H1 (cell line): ENCODE measurements at regions not wholly inside any gene's neighbourhood (a gene's known extent, or its start where the extent isn't known, plus 50 kb on each side); places are given as distances from the start of the nearest gene placed in this dataset.

Source experiments
- CTCF ChIA-PET: fragments of 300-600 bp; sonication (Branson Sonifier 250); formaldehyde crosslinking; loops from one replicate; lab custom pipeline; 2021; ENCODE audit not compliant: partially characterized antibody; lab: Charles Lee
- POLR2A ChIA-PET: fragments of 300-600 bp; sonication (Branson Sonifier 250); formaldehyde crosslinking; loops from one replicate; lab custom pipeline; 2021; ENCODE audit warnings: inconsistent platforms; ENCODE audit not compliant: partially characterized antibody; lab: Charles Lee
- DNase-seq, 2 experiments: peaks; one replicate each; pipeline versions ENCODE4 v3.0.0 to v3.0.0-alpha.2; 2010 to 2022; ENCODE audit warnings: low spot score in 2 of 2, low read depth in 1 of 2, mixed read lengths in 1 of 2
- FAIRE-seq: peaks from 2 replicates; lab custom pipeline; 2011; peaks lifted over from hg19 to GRCh38; lab: Jason Lieb, UNC
- H2AFZ ChIP-seq: 2 replicates; pipeline ENCODE4 v1.8.1; 2012; ENCODE audit warnings: low read length, inconsistent platforms
- H2AK5ac ChIP-seq: 2 replicates; pipeline ENCODE4 v1.6.1; 2013; ENCODE audit warnings: low read depth, low read length
- H2BK120ac ChIP-seq: replicated peaks from 2 replicates; pipeline ENCODE3; 2013; ENCODE audit warnings: low read depth, low read length, inconsistent platforms
- H2BK12ac ChIP-seq: 2 replicates; pipeline ENCODE4 v1.6.1; 2013; ENCODE audit warnings: low read depth, low read length
- H2BK15ac ChIP-seq: 2 replicates; pipeline ENCODE4 v1.6.1; 2013; ENCODE audit warnings: low read length
- H2BK20ac ChIP-seq: 2 replicates; pipeline ENCODE4 v1.6.1; 2013; ENCODE audit warnings: low read length
- H2BK5ac ChIP-seq: 2 replicates; pipeline ENCODE4 v1.6.1; 2013; ENCODE audit warnings: low read depth, low read length
- H3K14ac ChIP-seq: 2 replicates; pipeline ENCODE4 v1.6.1; 2013; ENCODE audit warnings: inconsistent platforms; ENCODE audit not compliant: insufficient read length
- H3K18ac ChIP-seq: 2 replicates; pipeline ENCODE4 v1.6.1; 2013; ENCODE audit warnings: low read length; ENCODE audit errors: extremely low read depth
- H3K23ac ChIP-seq: 2 replicates; pipeline ENCODE4 v1.6.1; 2013; ENCODE audit warnings: inconsistent platforms; ENCODE audit not compliant: insufficient read length
- H3K23me2 ChIP-seq: 2 replicates; pipeline ENCODE4 v1.6.1; 2013; ENCODE audit warnings: low read depth, low read length
- H3K27ac ChIP-seq: 2 replicates; pipeline ENCODE4 v1.6.1; 2011; ENCODE audit warnings: low read depth, low read length, inconsistent platforms
- H3K27me3 ChIP-seq, 4 experiments: replicated peaks in 1 of 4; 1 replicate in 1 of 4; 2 replicates in 3 of 4; pipeline versions ENCODE4 v1.6.1 to v1.8.1; 2011 to 2013; ENCODE audit warnings: low read length in 3 of 4, mild to moderate bottlenecking in 3 of 4, inconsistent platforms in 2 of 4, mixed read lengths in 2 of 4, moderate library complexity in 1 of 4; ENCODE audit not compliant: control insufficient read depth in 3 of 4, insufficient read depth in 3 of 4; ENCODE audit errors: extremely low read depth in 1 of 4
- H3K36me3 ChIP-seq, 4 experiments: 2 replicates each; pipeline versions ENCODE4 v1.6.1 to v1.8.1; 2011 to 2013; ENCODE audit warnings: mild to moderate bottlenecking in 4 of 4, low read length in 3 of 4, moderate library complexity in 2 of 4, control low read depth in 1 of 4, inconsistent platforms in 1 of 4; ENCODE audit not compliant: insufficient read depth in 4 of 4, control insufficient read depth in 2 of 4
- H3K4ac ChIP-seq: replicated peaks from 2 replicates; pipeline ENCODE3; 2013; ENCODE audit warnings: low read length, low read depth, mixed read lengths, inconsistent platforms; ENCODE audit not compliant: insufficient read length
- H3K4me1 ChIP-seq, 4 experiments: replicated peaks in 1 of 4; 1 replicate in 1 of 4; 2 replicates in 3 of 4; pipeline versions ENCODE4 v1.6.1 to v1.8.1; 2011 to 2013; ENCODE audit warnings: low read length in 3 of 4, inconsistent platforms in 2 of 4, mixed read lengths in 1 of 4; ENCODE audit not compliant: insufficient read depth in 4 of 4, control insufficient read depth in 3 of 4
- H3K4me2 ChIP-seq, 2 experiments: 2 replicates each; pipeline versions ENCODE4 v1.6.1 to v1.8.1; 2011 to 2013; ENCODE audit warnings: low read depth in 2 of 2, low read length in 2 of 2, control low read depth in 1 of 2, inconsistent platforms in 1 of 2, mild to moderate bottlenecking in 1 of 2; ENCODE audit not compliant: insufficient read depth in 1 of 2
- H3K4me3 ChIP-seq, 4 experiments: fragments of 200-600, 300-600 bp in 1 of 4; sonication (generic), shearing (Covaris generic), sonication (Bioruptor Twin) in 1 of 4; 2 replicates each; pipeline versions ENCODE4 v1.5.1 to v1.8.1; 2011 to 2016; ENCODE audit warnings: low read length in 4 of 4, low read depth in 3 of 4, control low read depth in 2 of 4, inconsistent platforms in 2 of 4, mild to moderate bottlenecking in 2 of 4, mixed read lengths in 1 of 4, moderate library complexity in 1 of 4; ENCODE audit not compliant: insufficient read depth in 2 of 4; ENCODE audit errors: extremely low read depth in 1 of 4
- H3K56ac ChIP-seq: replicated peaks from 2 replicates; pipeline ENCODE3; 2013; ENCODE audit warnings: low read depth, mild to moderate bottlenecking, mixed read lengths, low read length, inconsistent platforms; ENCODE audit not compliant: insufficient read length
- H3K79me1 ChIP-seq: 2 replicates; pipeline ENCODE4 v1.6.1; 2013; ENCODE audit warnings: low read depth, low read length, control low read depth
- H3K79me2 ChIP-seq, 2 experiments: 2 replicates each; pipeline versions ENCODE4 v1.6.1 to v1.8.1; 2012 to 2013; ENCODE audit warnings: low read length in 2 of 2, mild to moderate bottlenecking in 2 of 2, inconsistent platforms in 1 of 2; ENCODE audit not compliant: insufficient read depth in 2 of 2, control insufficient read depth in 1 of 2
- H3K9ac ChIP-seq, 4 experiments: replicated peaks in 1 of 4; 1 replicate in 1 of 4; 2 replicates in 3 of 4; pipeline versions ENCODE4 v1.6.1 to v1.8.1; 2011 to 2013; ENCODE audit warnings: low read depth in 3 of 4, low read length in 3 of 4, control low read depth in 2 of 4, mild to moderate bottlenecking in 2 of 4, moderate library complexity in 2 of 4, inconsistent platforms in 1 of 4; ENCODE audit errors: extremely low read depth in 1 of 4
- H3K9me3 ChIP-seq, 2 experiments: 2 replicates each; pipeline versions ENCODE4 v1.6.1 to v1.8.1; 2012 to 2013; ENCODE audit warnings: mild to moderate bottlenecking in 2 of 2, moderate library complexity in 2 of 2, control low read depth in 1 of 2, inconsistent platforms in 1 of 2, low read depth in 1 of 2, low read length in 1 of 2, mixed read lengths in 1 of 2; ENCODE audit not compliant: insufficient read depth in 2 of 2
- H4K20me1 ChIP-seq, 2 experiments: replicated peaks in 1 of 2; 2 replicates each; pipeline versions ENCODE3 to v1.8.1; 2011 to 2013; ENCODE audit warnings: inconsistent platforms in 2 of 2, low read length in 2 of 2, mild to moderate bottlenecking in 1 of 2; ENCODE audit not compliant: insufficient read depth in 2 of 2, control insufficient read depth in 1 of 2
- H4K5ac ChIP-seq: 2 replicates; pipeline ENCODE4 v1.6.1; 2013; ENCODE audit warnings: low read length, low read depth, mixed read lengths, inconsistent platforms; ENCODE audit not compliant: insufficient read length
- H4K8ac ChIP-seq: 2 replicates; pipeline ENCODE4 v1.8.0; 2013; ENCODE audit warnings: mild to moderate bottlenecking, moderate library complexity, low read length, inconsistent platforms; ENCODE audit not compliant: insufficient read depth; ENCODE audit errors: extremely low read depth
- H4K91ac ChIP-seq: replicated peaks from 2 replicates; pipeline ENCODE3; 2013; ENCODE audit warnings: low read length, mixed read lengths, inconsistent platforms; ENCODE audit not compliant: insufficient read length
- BACH1 ChIP-seq: IDR thresholded peaks from 2 replicates; pipeline ENCODE4 v1.6.1; 2012; ENCODE audit warnings: low read length, improper control_type of control experiment
- BCL11A ChIP-seq, 2 experiments: IDR thresholded peaks; one replicate each; pipeline ENCODE4 v1.6.1; 2011; ENCODE audit warnings: low read depth in 2 of 2, low read length in 2 of 2, mild to moderate bottlenecking in 2 of 2
- BRCA1 ChIP-seq: IDR thresholded peaks from 2 replicates; pipeline ENCODE4 v1.6.1; 2012; ENCODE audit warnings: low read depth, low read length, improper control_type of control experiment
- CHD1 ChIP-seq: IDR thresholded peaks from 2 replicates; pipeline ENCODE4 v1.6.1; 2012; ENCODE audit warnings: low read depth, low read length, improper control_type of control experiment
- CHD2 ChIP-seq: IDR thresholded peaks from 2 replicates; pipeline ENCODE4 v1.6.1; 2012; ENCODE audit warnings: low read length, improper control_type of control experiment
- EZH2 ChIP-seq: fragments of 200-600 bp; sonication (generic); IDR thresholded peaks from 2 replicates; pipeline ENCODE4 v1.7.1; 2012; ENCODE audit warnings: low read depth, mild to moderate bottlenecking, moderate library complexity, low read length, inconsistent platforms; ENCODE audit not compliant: severe bottlenecking
- FOSL1 ChIP-seq: IDR thresholded peaks from 2 replicates; pipeline ENCODE4 v1.6.1; 2011; ENCODE audit warnings: mild to moderate bottlenecking, low read depth, low read length, moderate library complexity; ENCODE audit not compliant: insufficient read depth
- JUN ChIP-seq: IDR thresholded peaks from 2 replicates; pipeline ENCODE4 v1.6.1; 2011; ENCODE audit warnings: low read depth, mild to moderate bottlenecking, improper control_type of control experiment, low read length
- KDM4A ChIP-seq: IDR thresholded peaks from one replicate; pipeline ENCODE4 v1.7.1; 2012; ENCODE audit warnings: low read depth, mild to moderate bottlenecking, moderate library complexity, low read length, inconsistent platforms; ENCODE audit not compliant: severe bottlenecking
- MAFK ChIP-seq: IDR thresholded peaks from 2 replicates; pipeline ENCODE4 v1.6.1; 2012; ENCODE audit warnings: low read depth, mild to moderate bottlenecking, improper control_type of control experiment, low read length
- POLR2AphosphoS5 ChIP-seq: IDR thresholded peaks from 2 replicates; pipeline ENCODE4 v1.6.1; 2011; ENCODE audit warnings: low read depth, low read length
- SUZ12 ChIP-seq: fragments of 200-600 bp; sonication (generic); IDR thresholded peaks from 2 replicates; pipeline ENCODE4 v1.6.1; 2012; ENCODE audit warnings: mild to moderate bottlenecking, inconsistent platforms, low read length, moderate library complexity, mixed read lengths
- WGBS, 2 experiments: shearing (Covaris generic) in 1 of 2; methylation state at CpG; one replicate each; pipeline versions ENCODE4 v1.1.6 to v1.1.7; 2013 to 2015; ENCODE audit warnings: low lambda C conversion rate in 2 of 2, mixed read lengths in 2 of 2, inconsistent platforms in 1 of 2, low coverage in 1 of 2, missing lambda C conversion rate in 1 of 2; ENCODE audit not compliant: insufficient replicate concordance in 2 of 2, insufficient coverage in 1 of 2, insufficient read length in 1 of 2; ENCODE audit errors: extremely low coverage in 1 of 2, missing lambda C conversion rate in 1 of 2; 5-methylcytosine and 5-hydroxymethylcytosine counted together
- TF ChIP-seq, protein P1 (sequence below): IDR thresholded peaks from 2 replicates; pipeline ENCODE4 v1.6.1; 2011; ENCODE audit warnings: low read length, improper control_type of control experiment

DNA sequence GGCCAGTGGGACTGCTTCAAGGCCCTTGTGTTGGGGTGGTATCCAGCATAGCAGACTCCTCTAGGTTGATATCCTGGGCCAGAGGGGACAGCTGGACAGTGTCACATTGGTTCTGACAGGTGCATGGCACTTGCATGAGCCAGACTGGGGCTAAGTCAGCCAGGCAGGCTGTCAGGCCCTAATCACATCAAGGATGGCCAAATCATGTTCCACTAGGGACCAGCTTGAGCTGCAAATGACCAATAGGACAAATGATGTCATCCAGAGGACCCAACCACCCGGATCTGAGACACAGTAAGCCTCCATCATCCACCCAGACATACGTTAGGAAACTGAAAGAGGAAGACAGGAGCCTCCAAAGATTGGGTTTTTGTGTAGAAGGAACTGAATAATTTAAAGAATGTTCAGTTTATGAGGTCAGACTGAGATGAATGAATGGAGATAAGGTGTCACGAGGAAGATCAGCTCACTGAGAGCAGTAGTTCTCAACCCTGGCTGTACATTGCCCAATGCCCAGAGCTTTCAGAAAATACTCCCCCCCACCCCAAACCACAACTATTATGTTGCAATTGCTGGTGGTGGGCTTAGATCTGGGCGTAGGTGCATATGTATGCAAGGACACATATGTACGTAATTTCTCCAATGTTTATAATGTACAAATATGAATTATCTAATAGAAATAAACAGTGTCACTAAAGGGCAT is 75.2 kb upstream of the INHBA start:
- no peak overlapping the region for H2BK15ac ChIP-seq
- POLR2A ChIA-PET = no interaction called here
- no peak for TF ChIP-seq KDM4A
- no peak for TF ChIP-seq CHD1
- no peak for TF ChIP-seq MAFK
- no peak for TF ChIP-seq FOSL1
- TF ChIP-seq BCL11A (IDR thresholded peaks at IDR 0.05; ENCODE audit: low read depth in 2 of 2, low read length in 2 of 2) = no peak
- TF ChIP-seq BACH1 = no peak
- TF ChIP-seq, protein P1, sequence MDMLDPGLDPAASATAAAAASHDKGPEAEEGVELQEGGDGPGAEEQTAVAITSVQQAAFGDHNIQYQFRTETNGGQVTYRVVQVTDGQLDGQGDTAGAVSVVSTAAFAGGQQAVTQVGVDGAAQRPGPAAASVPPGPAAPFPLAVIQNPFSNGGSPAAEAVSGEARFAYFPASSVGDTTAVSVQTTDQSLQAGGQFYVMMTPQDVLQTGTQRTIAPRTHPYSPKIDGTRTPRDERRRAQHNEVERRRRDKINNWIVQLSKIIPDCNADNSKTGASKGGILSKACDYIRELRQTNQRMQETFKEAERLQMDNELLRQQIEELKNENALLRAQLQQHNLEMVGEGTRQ = no peak
- TF ChIP-seq POLR2AphosphoS5 = no peak
- no peak for TF ChIP-seq BRCA1
- TF ChIP-seq JUN = no peak
- TF ChIP-seq EZH2 = no peak
- no peak for TF ChIP-seq SUZ12
- no peak for TF ChIP-seq CHD2

More for the DNA sequence above, 75.2 kb upstream of the INHBA start:
- Histone ChIP-seq H3K14ac (no peak overlapping the region), H3K79me1 (no peaks in the 10 kb centered on the region), H4K8ac (no peak overlapping the region), H3K23ac (no peak overlapping the region), H3K18ac (no peak overlapping the region), H4K20me1 (no peaks in the 10 kb centered on the region), H3K9me3 (no peaks in the 10 kb centered on the region), H3K9ac (no peak overlapping the region), H3K27me3 (no peaks in the 10 kb centered on the region), H3K4me1 (peaks cover 0 to 3% (median 0%) of the 10 kb centered on the region in 4 experiments; a peak in 1 of 7 replicates), H3K4me2 (no peak overlapping the region), H3K23me2 (no peaks in the 10 kb centered on the region), H2BK5ac (no peak overlapping the region), H2BK12ac (no peak overlapping the region), H2AFZ (no peak overlapping the region), H3K4ac (no peak overlapping the region), H3K27ac (no peak overlapping the region), H3K56ac (no peak overlapping the region), H3K36me3 (no peaks in the 10 kb centered on the region), H4K5ac (no peak overlapping the region), H3K4me3 (no peak overlapping the region), H2BK120ac (no peak overlapping the region), H4K91ac (no peak overlapping the region), H3K79me2 (no peaks in the 10 kb centered on the region), H2AK5ac (no peak overlapping the region), H2BK20ac (no peak overlapping the region)
- 93% methylated on average over 5 of the region's 5 CpGs; no CpG with 5 or more reads in 1 of the 2 experiments for WGBS, 2 experiments
- FAIRE-seq (no peak), DNase-seq (no peak)
- CTCF ChIA-PET = interaction anchor here (0.8 kb wide), 1 partner anchor 165 kb away, joined by 3 read pairs; no protein-coding TSS in a partner anchor
